WERI-Rb-1 (cell line): ENCODE measurements at regions not wholly inside any gene's neighbourhood (a gene's known extent, or its start where the extent isn't known, plus 50 kb on each side); places are given as distances from the start of the nearest gene placed in this dataset.

Experiments used
- DNase-seq: peaks from one replicate; pipeline ENCODE4 v3.0.0-alpha.2; 2020
- H3K27ac ChIP-seq: fragments of 250-450 bp; sonication (Bioruptor Pico); 2 replicates; pipeline ENCODE4 v1.5.1; 2020; ENCODE audit warnings: mild to moderate bottlenecking, moderate library complexity
- H3K27me3 ChIP-seq: fragments of 250-450 bp; sonication (Bioruptor Pico); 2 replicates; pipeline ENCODE4 v1.5.1; 2021; ENCODE audit warnings: mild to moderate bottlenecking, low read depth, moderate library complexity; ENCODE audit not compliant: insufficient read depth, severe bottlenecking
- H3K36me3 ChIP-seq: fragments of 250-450 bp; sonication (Bioruptor Pico); 2 replicates; pipeline ENCODE4 v1.5.1; 2020; ENCODE audit warnings: mild to moderate bottlenecking, moderate library complexity
- H3K4me3 ChIP-seq: 2 replicates; pipeline ENCODE4 v1.5.1; 2011; ENCODE audit warnings: low read depth, mild to moderate bottlenecking, control low read depth, low read length
- H3K9me3 ChIP-seq: fragments of 250-450 bp; sonication (Bioruptor Pico); 2 replicates; pipeline ENCODE4 v1.5.1; 2021; ENCODE audit warnings: mild to moderate bottlenecking, moderate library complexity; ENCODE audit not compliant: severe bottlenecking
- TF ChIP-seq, protein P1 (sequence below): IDR thresholded peaks from 2 replicates; pipeline ENCODE4 v1.5.1; 2011; ENCODE audit warnings: low read depth, mild to moderate bottlenecking, control low read depth, inconsistent platforms, low read length

GRCh38 chr6:126914172-126914571 is 204.3 kb upstream of the RSPO3 start:
- no peak for DNase-seq
- TF ChIP-seq, protein P1, sequence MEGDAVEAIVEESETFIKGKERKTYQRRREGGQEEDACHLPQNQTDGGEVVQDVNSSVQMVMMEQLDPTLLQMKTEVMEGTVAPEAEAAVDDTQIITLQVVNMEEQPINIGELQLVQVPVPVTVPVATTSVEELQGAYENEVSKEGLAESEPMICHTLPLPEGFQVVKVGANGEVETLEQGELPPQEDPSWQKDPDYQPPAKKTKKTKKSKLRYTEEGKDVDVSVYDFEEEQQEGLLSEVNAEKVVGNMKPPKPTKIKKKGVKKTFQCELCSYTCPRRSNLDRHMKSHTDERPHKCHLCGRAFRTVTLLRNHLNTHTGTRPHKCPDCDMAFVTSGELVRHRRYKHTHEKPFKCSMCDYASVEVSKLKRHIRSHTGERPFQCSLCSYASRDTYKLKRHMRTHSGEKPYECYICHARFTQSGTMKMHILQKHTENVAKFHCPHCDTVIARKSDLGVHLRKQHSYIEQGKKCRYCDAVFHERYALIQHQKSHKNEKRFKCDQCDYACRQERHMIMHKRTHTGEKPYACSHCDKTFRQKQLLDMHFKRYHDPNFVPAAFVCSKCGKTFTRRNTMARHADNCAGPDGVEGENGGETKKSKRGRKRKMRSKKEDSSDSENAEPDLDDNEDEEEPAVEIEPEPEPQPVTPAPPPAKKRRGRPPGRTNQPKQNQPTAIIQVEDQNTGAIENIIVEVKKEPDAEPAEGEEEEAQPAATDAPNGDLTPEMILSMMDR = no peak
- Histone ChIP-seq H3K36me3 (no peaks in the 10 kb centered on the region), H3K9me3 (no peaks in the 10 kb centered on the region), H3K4me3 (no peak overlapping the region), H3K27me3 (no peaks in the 10 kb centered on the region), H3K27ac (no peak overlapping the region)

GRCh38 chr6:126914801-126915200 is 203.7 kb upstream of the RSPO3 start:
- H3K9me3 ChIP-seq = no peaks in the 10 kb centered on the region
- DNase-seq = no peak

DNA sequence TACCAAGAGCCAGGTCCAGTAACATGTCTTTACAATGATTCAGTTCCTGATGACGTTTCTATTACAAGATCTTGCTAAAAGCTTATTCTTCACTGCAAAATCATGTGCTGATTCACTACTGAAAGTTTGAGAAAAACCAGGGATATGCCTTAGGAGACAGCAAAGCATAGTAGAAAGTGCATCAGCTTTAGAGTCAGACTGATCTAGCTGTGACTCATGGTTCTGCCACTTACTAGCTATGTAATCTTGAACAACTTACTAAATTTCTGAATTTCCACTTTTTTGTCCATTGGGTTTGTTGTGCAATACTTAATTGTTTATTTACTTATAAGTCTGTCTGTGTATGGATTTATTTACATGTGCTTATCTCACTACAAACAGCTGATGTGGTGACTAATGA is 198.5 kb upstream of the RSPO3 start:
- Histone ChIP-seq H3K27ac (no peak overlapping the region), H3K27me3 (no peaks in the 10 kb centered on the region), H3K4me3 (no peak overlapping the region), H3K36me3 (no peaks in the 10 kb centered on the region), H3K9me3 (no peaks in the 10 kb centered on the region)
- TF ChIP-seq, protein P1 = no peak
- DNase-seq = no peak

More at GRCh38 chr6:126914801-126915200, 203.7 kb upstream of the RSPO3 start:
- TF ChIP-seq, protein P1 = no peak
- Histone ChIP-seq H3K27me3 (no peaks in the 10 kb centered on the region), H3K27ac (no peak overlapping the region), H3K36me3 (no peaks in the 10 kb centered on the region), H3K4me3 (no peak overlapping the region)

- Histone ChIP-seq H3K9me3 (no peaks in the 10 kb centered on the region), H3K4me3 (no peak overlapping the region), H3K36me3 (no peaks in the 10 kb centered on the region), H3K27ac (no peak overlapping the region), H3K27me3 (no peaks in the 10 kb centered on the region)
- TF ChIP-seq, protein P1 = no peak
- DNase-seq = no peak
Measured at GRCh38 chr6:126923807-126924206, 194.7 kb upstream of the RSPO3 start.

DNA sequence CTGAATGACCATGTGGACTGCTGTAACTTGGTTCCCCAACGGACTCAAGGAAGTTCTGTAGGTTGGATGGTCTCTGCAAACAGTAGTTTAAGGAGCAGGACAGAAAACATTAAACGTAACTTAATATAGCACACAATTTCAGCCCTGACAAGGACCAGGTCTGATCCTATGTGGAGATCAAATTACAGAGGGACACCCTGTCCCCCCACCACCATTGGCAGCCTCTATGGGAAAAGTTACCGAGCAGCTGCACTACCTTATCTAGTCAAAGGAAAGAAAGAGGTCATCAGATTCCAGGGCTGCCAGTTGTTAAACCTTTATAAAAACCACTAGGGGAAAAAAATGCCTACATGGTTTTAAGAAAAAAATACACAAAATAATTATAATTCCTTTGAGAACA is 191.5 kb upstream of the RSPO3 start:
- no peak for DNase-seq
- H3K27ac ChIP-seq = no peak overlapping the region
- H3K27me3 ChIP-seq = no peaks in the 10 kb centered on the region
- TF ChIP-seq, protein P1 = no peak
- no peaks in the 10 kb centered on the region for H3K36me3 ChIP-seq
- H3K4me3 ChIP-seq = no peak overlapping the region
- no peaks in the 10 kb centered on the region for H3K9me3 ChIP-seq

- DNase-seq = no peak
- Histone ChIP-seq H3K4me3 (no peak overlapping the region), H3K36me3 (no peaks in the 10 kb centered on the region), H3K9me3 (no peaks in the 10 kb centered on the region), H3K27ac (no peak overlapping the region), H3K27me3 (no peaks in the 10 kb centered on the region)
- TF ChIP-seq, protein P1 = no peak
Measured at GRCh38 chr6:126927841-126928240, 190.6 kb upstream of the RSPO3 start.
